NCI-H2107 treated with DMSO at 0.1 percent for 48 hours (cell line): ENCODE measurements at regions not wholly inside any gene's neighbourhood (a gene's known extent, or its start where the extent isn't known, plus 50 kb on each side); places are given as distances from the start of the nearest gene placed in this dataset.

Experiments used
- DNase-seq: peaks from one replicate; lab custom pipeline; 2025; ENCODE audit not compliant: unreplicated experiment; lab: John Stamatoyannopoulos, UW

DNA sequence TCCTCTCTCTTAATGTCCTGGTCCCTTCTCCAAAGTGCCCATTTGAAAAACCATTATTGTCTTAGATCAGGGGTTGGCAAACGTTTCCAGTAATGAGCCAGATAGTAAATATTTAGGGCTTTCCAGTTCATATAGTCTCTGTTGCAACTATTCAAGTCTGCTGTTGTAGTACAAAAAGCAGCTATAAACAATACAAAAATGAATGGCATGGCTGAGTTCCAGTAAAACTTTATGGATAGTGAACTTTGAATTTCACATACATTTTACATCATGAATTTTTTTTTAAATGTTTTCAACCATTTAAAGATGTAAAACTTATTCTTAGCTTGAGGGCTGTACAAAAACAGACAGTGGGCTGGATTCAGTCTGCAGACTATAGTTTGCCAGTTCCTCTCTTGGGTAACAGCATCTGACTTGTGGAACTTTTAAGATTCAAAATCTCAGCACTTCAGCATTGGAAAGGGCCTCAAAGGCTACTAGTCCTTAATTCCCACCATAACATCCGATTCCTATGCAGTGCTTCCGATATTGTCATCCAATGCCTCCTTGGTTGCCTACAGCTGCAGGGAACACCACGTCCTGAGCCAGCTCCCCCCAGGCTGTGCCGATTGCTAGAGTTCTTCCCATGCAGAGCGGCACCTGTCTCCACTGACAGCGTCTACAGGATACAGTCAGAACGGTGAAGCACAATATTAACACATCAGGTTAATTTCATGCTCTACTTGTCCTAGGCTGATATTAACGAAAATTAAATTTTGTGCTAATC is 65.6 kb upstream of the E2F8 start:
- no peak for DNase-seq

DNA sequence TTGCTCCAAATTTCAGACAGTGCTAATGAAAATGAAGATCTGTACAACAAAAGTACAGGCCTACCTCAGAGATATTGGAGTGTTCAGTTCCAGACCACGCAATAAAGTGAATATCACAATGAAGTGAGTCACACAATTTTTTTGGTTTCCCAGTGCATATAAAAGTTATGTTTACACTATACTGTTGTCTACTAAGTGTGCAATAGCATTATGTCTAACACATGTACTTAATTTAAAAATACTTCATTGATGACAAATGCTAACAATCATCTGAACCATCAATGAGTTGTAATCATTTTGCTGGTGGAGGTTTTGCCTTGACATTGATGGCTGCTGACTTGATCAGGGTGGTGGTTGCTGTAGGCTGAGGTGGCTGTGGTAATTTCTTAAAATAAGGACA is 60.6 kb upstream of the E2F8 start:
- no peak for DNase-seq

DNA sequence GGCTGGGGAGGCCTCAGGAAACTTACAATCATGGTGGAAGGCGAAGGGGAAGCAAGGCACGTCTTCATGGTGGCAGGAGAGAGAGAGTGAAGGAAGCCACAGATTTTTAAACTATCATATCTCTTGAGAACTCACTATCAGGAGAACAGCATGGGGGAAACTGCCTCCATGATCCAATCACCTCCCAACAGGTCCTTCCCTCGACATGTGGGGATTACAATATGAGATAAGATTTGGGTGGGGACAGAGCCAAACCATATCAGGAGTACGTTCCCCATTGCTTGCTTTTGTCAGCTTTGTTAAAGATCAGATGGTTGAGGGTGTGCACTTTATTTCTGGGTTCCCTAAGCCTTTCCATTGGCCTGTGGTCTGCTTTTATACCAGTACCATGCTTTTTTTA is 53.7 kb upstream of the E2F8 start:
- no peak for DNase-seq

GRCh38 chr11:19291064-19291463 is 50.3 kb upstream of the E2F8 start:
- no peak for DNase-seq
